K562 (cell line): ENCODE measurements at regions not wholly inside any gene's neighbourhood (a gene's known extent, or its start where the extent isn't known, plus 50 kb on each side); places are given as distances from the start of the nearest gene placed in this dataset.

Experiments
- ATAC-seq: fragments of 200-7000 bp; cut with Tn5 transposase; 3 replicates; pipeline ENCODE4 v1.9.1; 2020; ENCODE audit warnings: moderate library complexity
- BruUV-seq: library from RNA; stranded (reverse); fragments of 400-500 nt; replicated peaks from 2 replicates; lab custom pipeline; 2021; lab: Mats Ljungman, UMichigan
- CTCF ChIA-PET: fragments of 300-600 bp; formaldehyde crosslinking; extraction: SDS; loops from one replicate; lab custom pipeline; 2021; ENCODE audit warnings: low intra/inter-chr PET ratio; lab: Yijun Ruan, JAX
- POLR2A ChIA-PET: fragments of 300-600, 350-650 bp; sonication (Branson Sonifier 250); formaldehyde crosslinking; extraction: SDS; loops from one replicate; lab custom pipeline; 2021; ENCODE audit warnings: antibody characterized with exemption, inconsistent platforms; lab: Yijun Ruan, JAX
- DNase-seq, 4 experiments: peaks; one replicate each; pipeline versions ENCODE4 v3.0.0 to v3.0.0-alpha.2; 2011 to 2018; ENCODE audit warnings: low spot score in 3 of 4, mixed read lengths in 3 of 4; ENCODE audit errors: extremely low read depth in 1 of 4
- FAIRE-seq: peaks from 2 replicates; lab custom pipeline; 2011; peaks lifted over from hg19 to GRCh38; lab: Jason Lieb, UNC
- H2AFZ ChIP-seq: 2 replicates; pipeline ENCODE4 v1.6.0; 2011; ENCODE audit warnings: low read depth, low read length, control low read depth, inconsistent platforms
- H3K27ac ChIP-seq: fragments of 200-600 bp; 3 replicates; pipeline ENCODE4 v1.8.0; 2011; ENCODE audit warnings: low read depth, mild to moderate bottlenecking, control low read depth, inconsistent platforms, low read length, moderate library complexity, mixed read lengths; ENCODE audit errors: extremely low read depth
- H3K27me3 ChIP-seq, 2 experiments: fragments of 300-600 bp in 1 of 2; 2 replicates in 1 of 2; 3 replicates in 1 of 2; pipeline versions ENCODE4 v1.6.0 to v1.8.0; 2011; ENCODE audit warnings: inconsistent platforms in 2 of 2, low read length in 2 of 2, mild to moderate bottlenecking in 1 of 2, mixed read lengths in 1 of 2, moderate library complexity in 1 of 2; ENCODE audit not compliant: control insufficient read depth in 2 of 2, insufficient read depth in 2 of 2
- H3K36me3 ChIP-seq: fragments of 300-600 bp; 3 replicates; pipeline ENCODE4 v1.8.0; 2011; ENCODE audit warnings: mild to moderate bottlenecking, low read length, inconsistent platforms; ENCODE audit not compliant: control insufficient read depth, insufficient read depth
- H3K4me1 ChIP-seq, 2 experiments: fragments of 200-600 bp in 1 of 2; replicated peaks in 1 of 2; 2 replicates in 1 of 2; 3 replicates in 1 of 2; pipeline versions ENCODE4 v1.5.1 to v1.8.0; 2011; ENCODE audit warnings: inconsistent platforms in 2 of 2, low read length in 2 of 2, mild to moderate bottlenecking in 1 of 2, mixed read lengths in 1 of 2, moderate library complexity in 1 of 2; ENCODE audit not compliant: control insufficient read depth in 2 of 2, insufficient read depth in 2 of 2
- H3K4me2 ChIP-seq: 2 replicates; pipeline ENCODE4 v1.6.1; 2011; ENCODE audit warnings: low read length, control low read depth, inconsistent platforms, mixed read lengths; ENCODE audit not compliant: insufficient read depth
- H3K4me3 ChIP-seq: fragments of 200-600 bp; sonication (generic), shearing (Covaris generic); 2 replicates; pipeline ENCODE4 v1.5.1; 2016; ENCODE audit warnings: control low read depth, inconsistent platforms
- H3K79me2 ChIP-seq: fragments of 200-600 bp; 3 replicates; pipeline ENCODE4 v1.8.0; 2011; ENCODE audit warnings: low read length, inconsistent platforms; ENCODE audit not compliant: control insufficient read depth, insufficient read depth
- H3K9ac ChIP-seq, 2 experiments: 2 replicates each; pipeline versions ENCODE4 v1.6.0 to v1.6.1; 2011; ENCODE audit warnings: low read depth in 2 of 2, low read length in 2 of 2, control low read depth in 1 of 2, inconsistent platforms in 1 of 2, mild to moderate bottlenecking in 1 of 2, mixed read lengths in 1 of 2; ENCODE audit not compliant: insufficient read depth in 1 of 2
- H3K9me1 ChIP-seq: one replicate; pipeline ENCODE4 v1.6.0; 2011; ENCODE audit warnings: inconsistent platforms, mild to moderate bottlenecking, low read length, moderate library complexity; ENCODE audit not compliant: control insufficient read depth, insufficient read depth
- H3K9me3 ChIP-seq: replicated peaks from 2 replicates; pipeline ENCODE4 v1.5.1; 2011; ENCODE audit warnings: low read depth, low read length, inconsistent platforms; ENCODE audit not compliant: control insufficient read depth, insufficient read depth
- H4K20me1 ChIP-seq: replicated peaks from 2 replicates; pipeline ENCODE4 v1.6.1; 2011; ENCODE audit warnings: low read length, inconsistent platforms, mixed read lengths; ENCODE audit not compliant: control insufficient read depth, insufficient read depth
- ASH1L ChIP-seq: fragments of 450-650 bp; IDR thresholded peaks from 2 replicates; pipeline ENCODE4 v1.6.1; 2018; ENCODE audit warnings: borderline replicate concordance, mild to moderate bottlenecking, low read depth; ENCODE audit not compliant: partially characterized antibody
- ILF3 ChIP-seq: fragments of 450-650 bp; IDR thresholded peaks from 2 replicates; pipeline ENCODE4 v1.6.1; 2018; ENCODE audit warnings: antibody characterized with exemption, mild to moderate bottlenecking, moderate library complexity, borderline replicate concordance
- JUND ChIP-seq, 2 experiments: IDR thresholded peaks; 2 replicates in 1 of 2; 3 replicates in 1 of 2; pipeline ENCODE4 v1.6.1; 2011; ENCODE audit warnings: borderline replicate concordance in 2 of 2, low read depth in 2 of 2, low read length in 2 of 2, improper control_type of control experiment in 1 of 2, missing biosample characterization in 1 of 2, missing genetic modification characterization in 1 of 2, missing genetic modification reagents in 1 of 2
- KLF16 ChIP-seq: IDR thresholded peaks from 2 replicates; pipeline ENCODE4 v1.6.1; 2016; ENCODE audit warnings: antibody characterized with exemption
- LARP7 ChIP-seq: fragments of 450-650 bp; IDR thresholded peaks from 2 replicates; pipeline ENCODE4 v1.6.1; 2016
- NELFE ChIP-seq: IDR thresholded peaks from 2 replicates; pipeline ENCODE4 v1.6.1; 2011; ENCODE audit warnings: mild to moderate bottlenecking; ENCODE audit not compliant: insufficient read depth, insufficient read length
- NRF1 ChIP-seq, 2 experiments: fragments of 450-650 bp; IDR thresholded peaks in 1 of 2; conservative IDR thresholded peaks in 1 of 2; 2 replicates each; pipeline ENCODE4 v1.6.1; 2014; ENCODE audit warnings: mild to moderate bottlenecking in 2 of 2
- RAD51 ChIP-seq: fragments of 450-650 bp; IDR thresholded peaks from 2 replicates; pipeline ENCODE4 v1.7.1; 2016; ENCODE audit warnings: low read depth, mild to moderate bottlenecking, borderline replicate concordance
- SIRT6 ChIP-seq: IDR thresholded peaks from one replicate; pipeline ENCODE4 v1.6.1; 2012; ENCODE audit warnings: low read depth, mild to moderate bottlenecking, control low read depth, inconsistent platforms, low read length, moderate library complexity
- SPI1 ChIP-seq: IDR thresholded peaks from 2 replicates; pipeline ENCODE4 v1.6.1; 2011; ENCODE audit warnings: low read depth, low read length, control low read depth, borderline replicate concordance
- THRA ChIP-seq: fragments of 450-650 bp; IDR thresholded peaks from 2 replicates; pipeline ENCODE4 v1.6.1; 2017; ENCODE audit warnings: mild to moderate bottlenecking, moderate library complexity
- ZNF212 ChIP-seq: fragments of 450-650 bp; formaldehyde crosslinking; IDR thresholded peaks from 2 replicates; pipeline ENCODE4 v1.4.0; 2020; ENCODE audit warnings: mild to moderate bottlenecking
- ZNF23 ChIP-seq: fragments of 250-450 bp; sonication (Bioruptor Pico); IDR thresholded peaks from 2 replicates; pipeline ENCODE4 v1.4.0; 2020; ENCODE audit warnings: mild to moderate bottlenecking
- ZNF239 ChIP-seq: fragments of 250-450 bp; sonication (Bioruptor Pico); IDR thresholded peaks from 2 replicates; pipeline ENCODE4 v1.4.0; 2020; ENCODE audit warnings: mild to moderate bottlenecking
- WGBS: fragments of 100-300 bp; shearing (Covaris generic); methylation state at CpG from one replicate; pipeline ENCODE4 v1.1.6; 2016; ENCODE audit warnings: low coverage, mixed read lengths; ENCODE audit not compliant: insufficient coverage; ENCODE audit errors: missing lambda C conversion rate; 5-methylcytosine and 5-hydroxymethylcytosine counted together
- in situ Hi-C: fragments of 300-500 bp; cut with MboI; formaldehyde crosslinking; loops from 4 replicates; pipeline ENCODE4 v1.15.0; 2018; ENCODE audit warnings: inconsistent platforms, mixed read lengths
- intact Hi-C: fragments of 100-400 bp; cut with micrococcal nuclease; formaldehyde crosslinking; loops from 2 replicates; pipeline ENCODE4 v1.14.2; 2022

DNA sequence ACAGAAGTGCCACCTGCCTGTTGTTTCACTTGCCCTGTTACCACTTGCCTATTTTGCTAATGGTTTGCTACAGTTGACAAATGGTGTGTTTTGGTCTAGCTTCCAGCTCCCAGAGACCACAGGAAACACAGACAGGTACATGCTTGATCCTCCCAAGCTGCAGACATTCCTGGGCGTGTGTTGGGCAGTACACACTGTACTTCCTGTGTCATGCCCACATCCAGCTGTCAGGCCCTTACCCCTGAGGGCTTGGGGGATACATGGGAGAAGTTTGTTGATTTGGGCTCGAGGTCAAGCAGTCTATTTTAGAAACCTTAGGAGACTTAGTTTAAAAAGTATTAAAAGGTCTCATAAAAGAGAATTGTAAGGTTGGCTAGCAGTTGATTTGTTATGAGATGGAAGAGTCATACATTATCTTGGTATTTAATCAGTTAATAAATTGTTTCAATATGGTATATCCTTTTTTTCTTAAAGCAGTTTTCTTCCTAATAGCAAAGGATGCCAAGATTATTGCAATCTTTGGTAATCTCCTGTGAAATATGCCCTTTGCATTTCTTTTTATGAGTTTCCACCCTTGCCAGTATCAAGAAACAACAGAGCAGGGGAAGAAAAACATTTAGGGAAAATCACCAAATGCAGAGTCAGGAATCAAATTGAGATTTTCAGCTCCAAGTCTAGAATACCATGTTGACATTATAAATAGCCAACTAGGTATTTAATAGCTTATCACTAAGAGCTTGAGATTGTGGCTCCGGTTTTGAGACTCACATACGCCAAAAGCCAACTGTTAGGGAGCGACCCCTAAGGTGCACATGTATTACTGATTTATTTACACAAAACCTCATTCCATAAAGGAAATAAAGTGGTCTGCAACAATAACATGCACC, 52.3 kb upstream of the CD180 start (continued):
- no peak for TF ChIP-seq JUND (IDR thresholded peaks at IDR 0.05; ENCODE audit: borderline replicate concordance, low read depth, low read length)
- no peak for TF ChIP-seq JUND (tag; IDR thresholded peaks at IDR 0.05; ENCODE audit: borderline replicate concordance, low read depth, low read length)
- no peak for TF ChIP-seq ZNF212 (CRISPR knock-in tag)
- TF ChIP-seq KLF16: no peak
- no peak for TF ChIP-seq NELFE

GRCh38 chr5:67246546-67247268, 50.1 kb upstream of the CD180 start:
- Histone ChIP-seq H3K36me3 (no peaks in the 10 kb centered on the region), H3K27ac (no peak overlapping the region), H3K4me2 (no peak overlapping the region), H3K4me1 (no peaks in the 10 kb centered on the region), H3K79me2 (no peaks in the 10 kb centered on the region), H3K4me3 (no peak overlapping the region), H2AFZ (no peak overlapping the region), H4K20me1 (no peaks in the 10 kb centered on the region), H3K9me1 (no peaks in the 10 kb centered on the region), H3K9me3 (no peaks in the 10 kb centered on the region), H3K27me3 (no peaks in the 10 kb centered on the region), H3K9ac (no peak overlapping the region)
- no peak for TF ChIP-seq RAD51
- TF ChIP-seq ZNF239 (CRISPR knock-in tag): no peak
- no peak for TF ChIP-seq NRF1 (conservative IDR thresholded peaks at IDR 0.05 in 1 of 2, IDR thresholded peaks at IDR 0.05 in 1 of 2)
- TF ChIP-seq SIRT6: no peak
- TF ChIP-seq ZNF23 (CRISPR knock-in tag): no peak
- TF ChIP-seq SPI1: no peak
- no peak for TF ChIP-seq ILF3
- TF ChIP-seq LARP7: no peak
- TF ChIP-seq ASH1L: no peak
- TF ChIP-seq THRA: no peak
- 1% methylated on average over 4 of the region's 5 CpGs for WGBS
- BruUV-seq: no TSS peak
- no peak for FAIRE-seq
- intact Hi-C loops (loop anchor here (2.0 to 5.0 kb wide), 2 partner anchors 1006 to 1026 kb away; no protein-coding TSS in a partner anchor), in situ Hi-C loops (loop anchor here (10.0 kb wide), 1 partner anchor 1008 kb away; no protein-coding TSS in a partner anchor)
- ATAC-seq: no peak
- DNase-seq: no peak
- POLR2A ChIA-PET: no interaction called here
- CTCF ChIA-PET: interaction anchor here (0.6 to 1.7 kb wide), 5 partner anchors 808 to 1761 kb away, joined by 3 to 11 read pairs (median 4); no protein-coding TSS in a partner anchor
